HG02623 (cell line): ENCODE measurements at regions not wholly inside any gene's neighbourhood (a gene's known extent, or its start where the extent isn't known, plus 50 kb on each side); places are given as distances from the start of the nearest gene placed in this dataset.

ENCODE experiments used
- ATAC-seq: cut with Tn5 transposase; IDR thresholded peaks from one replicate; pipeline ENCODE4 v1.9.1; 2021; ENCODE audit warnings: moderate library complexity; ENCODE audit not compliant: unreplicated experiment

DNA sequence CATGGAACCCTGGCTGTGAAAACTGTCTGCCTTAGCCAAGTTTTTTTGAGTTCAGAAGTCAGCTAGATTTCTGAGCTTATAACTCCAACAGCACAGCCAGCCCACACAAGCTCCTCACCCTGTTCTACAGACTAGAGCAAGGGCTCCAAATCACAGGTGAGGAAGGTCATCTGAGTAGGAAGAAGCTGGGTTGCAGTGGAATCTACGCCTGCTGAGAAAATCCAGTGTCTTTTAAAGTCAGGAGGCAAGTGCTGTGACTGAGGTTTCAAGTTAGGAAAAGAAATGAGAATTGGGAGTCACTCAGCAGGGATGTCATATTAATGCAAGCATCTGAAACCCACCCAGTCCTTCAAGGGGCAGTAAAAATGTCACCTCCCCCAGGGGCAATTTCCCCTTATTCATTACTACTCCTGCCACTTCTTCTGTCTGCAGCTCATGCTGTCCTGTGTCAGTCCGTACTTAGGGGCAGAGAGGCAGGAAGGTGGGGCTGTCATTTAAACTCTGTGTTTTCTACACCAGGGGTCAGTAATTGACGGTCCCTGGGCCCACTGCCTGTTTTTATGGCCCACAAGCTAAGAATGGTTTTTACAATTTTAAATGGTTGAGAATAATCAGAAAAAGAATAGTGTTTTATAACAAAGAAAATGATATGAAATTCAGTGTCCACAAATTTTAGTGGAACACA lies 551.1 kb downstream of the BCL11A start:
- no peak for ATAC-seq

DNA sequence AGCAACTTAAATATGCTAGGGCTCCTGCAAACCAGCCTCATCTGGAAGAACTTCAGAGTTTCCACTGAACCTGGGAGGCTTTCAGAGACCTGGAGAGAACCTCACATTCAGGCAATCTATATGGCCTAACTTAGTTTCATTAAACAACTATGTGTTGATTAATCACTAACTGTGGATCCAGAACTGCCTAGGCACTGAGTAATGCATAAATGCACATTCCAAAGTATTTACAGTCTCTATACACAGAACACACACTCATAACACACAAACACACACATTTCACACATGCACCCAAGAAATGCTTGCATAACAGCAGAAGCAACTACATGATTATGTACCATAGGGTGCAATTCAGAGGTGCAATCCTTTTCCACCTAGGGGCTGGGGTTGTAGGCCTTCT lies 552.8 kb downstream of the BCL11A start:
- no peak for ATAC-seq

DNA sequence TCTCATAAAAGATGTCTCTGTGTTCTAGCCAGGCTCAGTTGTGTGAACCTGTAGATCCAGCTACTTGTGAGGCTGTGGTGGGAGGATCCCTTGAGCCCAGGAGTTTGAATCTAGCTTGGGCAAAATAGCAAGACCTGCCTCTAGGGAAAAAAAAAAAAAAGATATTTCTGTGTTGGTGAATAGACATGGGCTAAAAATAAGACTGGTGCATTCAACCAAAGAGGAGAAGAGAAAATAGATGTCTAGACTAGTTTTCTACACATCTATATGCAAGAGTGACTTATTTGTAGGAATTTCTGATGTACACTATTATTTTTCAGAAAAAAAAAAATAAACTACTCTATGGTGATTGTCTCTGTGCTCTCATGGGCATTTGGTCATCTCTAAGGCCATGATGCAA lies 555.1 kb downstream of the BCL11A start:
- ATAC-seq: no peak

DNA sequence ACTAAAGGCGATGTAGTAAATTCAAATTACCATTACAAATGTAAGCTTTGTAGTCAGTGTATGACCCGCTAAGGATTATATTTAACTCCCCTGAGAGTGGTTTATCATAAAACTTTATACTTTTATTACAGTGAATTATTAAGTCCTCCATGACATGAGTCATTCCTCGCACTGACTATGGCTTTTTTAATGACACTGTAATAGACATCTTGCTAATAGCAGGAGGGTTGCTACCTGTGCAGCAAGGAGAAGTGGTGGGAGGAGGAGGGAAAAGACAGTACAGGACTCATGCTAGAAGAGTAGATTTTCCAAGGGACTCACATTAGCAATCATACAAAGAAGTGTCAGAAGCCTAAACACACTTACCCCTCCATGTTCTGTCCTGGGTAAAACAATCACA lies 556.1 kb downstream of the BCL11A start:
- ATAC-seq: no peak

DNA sequence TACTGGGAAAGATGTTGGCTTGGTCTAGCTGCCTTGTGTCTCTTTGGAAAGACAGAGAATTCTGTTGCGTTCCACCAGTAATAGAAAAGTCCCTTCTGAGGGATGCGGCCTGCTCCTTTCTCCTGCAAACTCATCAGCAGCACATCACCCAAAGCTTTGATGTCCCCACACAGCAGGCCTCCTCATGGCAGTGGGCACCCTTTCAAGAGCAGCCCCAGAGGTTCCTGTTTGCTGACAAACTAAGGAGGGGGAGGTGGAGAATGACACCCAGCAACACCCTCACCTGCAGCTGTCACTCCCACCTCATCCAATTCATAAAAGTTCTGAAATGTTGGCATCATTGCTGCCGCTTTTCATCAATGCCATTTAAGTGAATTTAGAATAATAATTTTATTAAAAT lies 556.6 kb downstream of the BCL11A start:
- ATAC-seq: no peak

DNA sequence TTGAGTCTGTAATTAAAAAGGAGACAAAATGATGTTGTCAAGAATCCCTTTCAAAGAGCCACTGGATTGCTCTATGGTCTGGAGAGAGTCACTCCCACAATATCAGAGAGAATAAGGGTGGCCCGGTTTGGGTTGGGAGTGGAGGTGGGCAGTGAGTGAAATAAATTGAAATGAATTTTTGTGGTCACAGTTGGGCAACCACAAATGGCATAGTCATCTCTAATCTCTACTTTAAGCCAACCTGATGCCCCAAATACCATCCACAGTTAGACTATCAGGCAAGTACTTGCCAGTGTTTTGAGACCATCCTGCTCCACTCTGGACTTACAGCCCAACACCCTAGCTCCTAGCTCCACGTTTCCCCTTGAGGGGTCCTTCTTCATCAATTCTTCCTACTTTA lies 559.7 kb downstream of the BCL11A start:
- ATAC-seq: no peak

DNA sequence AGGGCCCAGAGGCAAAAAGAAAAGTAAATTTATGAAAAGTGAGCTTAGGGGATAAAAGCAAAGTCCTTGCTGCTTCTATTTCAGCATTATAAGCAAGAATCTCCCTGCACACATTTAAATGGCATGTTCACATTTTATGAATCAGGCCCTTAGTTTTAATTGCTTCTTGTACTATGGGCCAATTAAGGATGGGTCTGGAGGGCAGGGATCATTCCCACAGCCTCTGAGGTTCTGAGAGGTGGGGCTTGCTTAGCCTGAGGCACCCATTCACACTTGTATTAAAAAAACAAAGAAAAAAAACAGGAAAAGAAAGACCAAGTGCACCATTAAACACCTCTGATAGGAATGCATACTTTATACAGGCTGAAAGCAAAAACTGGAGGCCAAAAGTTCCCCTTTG lies 565.1 kb downstream of the BCL11A start:
- no peak for ATAC-seq

DNA sequence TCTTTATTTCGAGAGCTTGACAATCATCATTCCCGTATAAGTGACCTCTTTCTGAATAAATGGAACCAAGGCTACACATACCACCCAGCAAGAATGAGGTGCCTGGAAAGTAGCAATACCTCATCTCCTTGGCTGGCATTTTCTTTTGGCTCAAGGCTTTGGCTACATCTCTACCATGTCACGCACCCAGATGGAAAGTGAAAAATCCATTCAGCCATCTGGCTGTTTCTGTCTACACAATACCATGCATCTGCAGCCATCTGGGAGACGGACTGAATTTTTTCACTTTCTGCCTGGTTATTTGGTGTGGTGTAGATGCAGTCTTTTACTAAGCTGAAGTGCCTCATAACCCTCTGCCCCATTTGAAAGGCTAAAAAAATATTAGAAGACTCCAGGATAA lies 566.9 kb downstream of the BCL11A start:
- ATAC-seq: no peak

DNA sequence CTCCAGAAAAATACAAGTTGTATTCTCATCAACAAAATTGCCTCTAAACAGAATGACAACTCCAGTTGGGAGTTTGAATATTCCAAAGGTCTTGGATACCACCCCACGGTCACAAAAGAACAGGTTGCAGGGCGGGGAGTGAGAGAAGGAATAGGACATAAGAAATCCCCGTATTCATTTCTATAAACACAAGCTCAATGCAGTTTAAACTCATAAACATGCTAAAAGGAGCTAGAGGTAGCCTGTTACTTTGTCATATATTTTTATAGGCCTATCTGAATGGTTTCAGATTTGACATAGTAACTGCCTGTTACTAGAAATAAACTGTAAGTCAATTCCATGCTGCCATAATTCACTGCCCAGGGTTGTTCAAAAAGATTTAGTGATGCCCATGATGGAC lies 567.5 kb downstream of the BCL11A start:
- no peak for ATAC-seq

DNA sequence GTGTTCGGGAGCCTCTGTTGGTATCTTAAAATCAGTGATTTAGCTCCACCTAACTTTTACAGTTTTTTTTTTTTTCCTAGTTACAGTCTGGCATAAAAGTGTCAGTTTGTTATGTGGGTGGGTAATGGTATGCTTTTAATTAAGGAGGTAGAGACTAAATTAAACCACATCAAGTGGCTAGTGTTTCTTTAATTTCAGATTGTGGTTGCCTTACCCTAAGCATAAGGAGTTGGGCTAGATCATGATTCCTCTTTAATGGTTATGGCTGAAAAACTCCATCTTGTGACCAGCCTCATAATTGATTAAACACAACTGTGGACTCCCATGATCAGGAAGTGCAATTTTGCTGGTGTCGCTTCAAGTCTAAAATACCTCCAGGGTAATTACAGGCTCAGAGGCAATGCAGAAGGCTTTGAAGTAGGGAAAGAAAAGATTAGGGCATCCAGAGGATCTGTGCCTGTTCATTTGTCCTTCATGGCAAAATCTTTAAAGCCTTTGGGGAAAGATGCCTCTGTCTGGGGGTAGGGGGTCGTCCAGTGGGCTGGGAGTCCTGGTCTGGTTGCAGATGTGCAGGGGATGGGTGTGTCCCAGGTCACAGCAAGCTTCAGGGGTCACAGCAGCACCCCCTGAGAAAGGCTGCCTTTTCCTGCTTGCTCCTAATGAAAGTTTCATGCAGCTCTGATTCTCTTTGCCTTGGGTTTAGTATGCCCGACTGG lies 579.2 kb downstream of the BCL11A start:
- ATAC-seq: no peak

DNA sequence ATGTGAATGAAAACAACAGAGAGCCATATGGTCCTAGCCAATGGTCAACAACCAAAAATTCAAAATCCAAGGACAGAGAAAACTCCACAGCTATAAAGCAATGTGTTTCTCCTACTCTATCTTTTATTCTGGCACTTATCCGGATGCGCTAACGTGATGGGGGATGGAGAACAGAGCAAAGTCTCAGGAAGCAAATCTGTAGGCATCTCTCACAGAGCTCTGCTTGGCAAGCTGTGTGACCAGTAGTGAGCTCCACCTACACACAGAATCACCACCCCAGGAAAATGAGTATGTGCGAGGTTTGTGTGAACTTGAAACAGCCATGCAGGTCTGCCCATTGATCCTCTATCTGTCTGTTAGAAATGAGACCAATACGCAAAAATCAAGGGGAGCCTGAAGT lies 584.3 kb downstream of the BCL11A start:
- no peak for ATAC-seq

DNA sequence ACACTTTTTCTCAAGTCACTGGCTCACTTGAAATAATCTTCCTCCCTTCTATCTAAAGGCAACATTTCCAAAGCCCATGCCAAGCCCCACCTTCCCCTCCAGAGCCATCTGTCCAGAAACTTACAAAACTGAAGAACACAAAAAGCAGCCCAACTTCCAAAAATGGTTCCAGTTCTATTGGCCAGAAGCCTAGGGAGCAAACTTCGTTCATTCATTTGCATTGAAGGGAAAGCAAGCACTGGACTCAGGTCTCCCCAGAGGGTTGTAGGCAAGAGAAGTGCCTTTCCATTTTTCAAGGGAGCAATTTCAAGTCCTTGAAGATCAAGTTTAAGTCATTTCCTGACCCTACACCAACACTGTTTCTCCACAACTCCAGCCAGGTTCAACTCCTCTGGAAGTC lies 585.0 kb downstream of the BCL11A start:
- ATAC-seq: no peak

DNA sequence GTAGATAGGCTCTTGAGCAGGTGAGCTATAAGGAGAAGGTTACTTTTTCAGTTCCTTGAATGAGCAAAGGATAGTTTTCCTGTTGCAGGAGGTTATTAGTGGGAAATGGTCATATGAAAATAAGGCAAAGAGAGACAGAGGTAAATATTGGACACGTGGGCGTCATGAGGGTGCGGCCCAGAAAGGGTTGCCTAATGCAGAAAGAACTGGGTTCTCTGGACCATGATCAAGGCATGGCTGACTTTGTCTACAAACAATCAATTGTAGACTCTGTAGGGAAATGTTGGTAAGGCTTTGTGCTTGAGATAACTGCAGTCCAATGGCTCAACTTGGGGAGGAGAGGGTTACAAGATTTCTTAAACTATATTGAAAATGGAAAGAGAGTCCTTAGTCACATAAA lies 585.8 kb downstream of the BCL11A start:
- no peak for ATAC-seq

DNA sequence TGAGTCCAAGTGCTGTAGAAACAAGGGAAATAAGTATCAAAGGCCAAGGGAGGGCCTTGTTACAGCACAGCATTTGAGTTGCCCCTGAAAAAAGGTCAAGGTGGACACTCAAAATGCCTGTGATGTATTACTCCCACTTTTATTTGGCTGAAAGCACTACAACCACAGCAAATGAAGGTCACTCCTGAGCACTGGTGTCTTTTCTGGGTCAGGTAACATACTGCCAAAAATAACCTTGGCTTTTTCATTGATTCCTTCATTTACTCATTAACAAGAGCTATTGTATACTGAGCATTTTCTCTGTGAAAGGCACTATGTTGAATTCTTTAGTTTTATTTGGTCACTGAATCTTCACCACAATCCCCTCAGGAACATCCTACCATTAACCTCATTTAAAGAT lies 590.3 kb downstream of the BCL11A start:
- ATAC-seq: no peak

DNA sequence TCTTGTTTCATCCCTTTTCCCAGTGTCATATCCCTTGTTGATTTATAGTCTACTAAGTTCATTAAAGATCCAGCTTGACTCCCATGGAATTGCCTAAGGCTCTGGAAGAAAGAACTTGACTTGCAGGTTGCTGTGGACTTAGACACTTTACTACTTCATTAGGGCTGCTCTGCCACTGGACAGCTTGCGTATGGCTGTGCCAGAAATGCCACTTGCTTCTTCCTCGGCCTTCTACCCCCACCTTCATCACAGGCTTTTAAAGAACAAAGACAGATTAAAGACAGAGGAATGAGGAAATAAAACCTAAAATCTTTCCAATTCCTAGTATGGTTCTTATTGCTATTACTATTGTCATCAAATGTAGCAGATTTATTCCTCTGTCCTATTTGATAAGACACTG lies 591.7 kb downstream of the BCL11A start:
- ATAC-seq: no peak

DNA sequence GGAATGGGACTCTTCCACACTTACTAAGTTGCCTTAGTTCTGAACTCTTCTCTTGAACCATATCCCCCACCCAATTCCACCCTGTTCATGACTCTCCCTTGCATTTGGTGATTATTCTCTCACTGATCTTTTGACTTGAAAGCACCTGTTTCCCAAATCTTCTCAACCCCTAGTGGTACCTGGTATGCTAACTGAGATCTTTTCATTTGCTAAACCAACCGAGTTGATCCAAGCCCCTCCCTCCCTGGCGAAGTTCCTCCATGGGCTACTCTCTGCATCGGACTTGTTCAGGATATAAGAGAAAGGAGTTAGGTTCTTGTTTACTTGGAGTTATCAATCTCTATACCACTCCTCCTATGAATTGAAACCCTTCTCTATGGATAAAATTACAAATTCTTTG lies 593.5 kb downstream of the BCL11A start:
- no peak for ATAC-seq

DNA sequence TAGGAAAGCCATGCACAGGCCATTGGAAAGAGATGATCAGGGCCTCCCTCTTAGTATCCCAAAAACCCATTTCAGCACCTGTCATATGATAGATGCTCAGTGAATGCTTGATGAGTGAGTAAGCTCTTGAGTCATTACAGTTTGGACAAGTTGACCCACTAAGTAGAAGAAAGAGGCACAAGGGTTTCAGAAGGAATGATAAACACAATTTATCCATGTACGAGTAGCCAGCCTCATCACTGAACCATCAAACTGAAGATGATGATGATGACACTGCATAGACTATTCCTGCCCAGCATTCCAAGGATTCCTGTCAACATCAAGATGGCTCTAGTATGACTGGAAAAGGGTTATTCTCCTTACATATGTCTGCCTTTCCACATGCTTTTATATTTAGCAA lies 596.0 kb downstream of the BCL11A start:
- ATAC-seq: no peak

DNA sequence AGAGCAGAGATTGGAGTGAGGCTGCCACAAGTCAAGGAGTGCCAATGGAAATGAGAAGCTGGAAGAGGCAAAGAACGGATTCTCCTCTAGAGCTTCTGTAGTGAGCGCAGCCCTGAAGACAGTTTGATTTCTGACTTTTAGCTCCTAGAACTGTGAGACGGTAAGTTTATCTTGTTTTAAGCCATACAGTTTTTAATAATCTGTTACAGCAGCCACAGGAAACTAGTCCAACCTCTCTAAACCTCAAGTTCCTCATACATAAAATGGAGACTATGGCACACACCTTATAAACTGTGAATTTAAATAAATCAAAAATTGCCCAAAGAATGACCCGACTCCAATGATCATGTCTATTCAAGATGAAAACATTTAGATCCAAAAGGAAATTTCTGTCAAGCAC lies 596.5 kb downstream of the BCL11A start:
- ATAC-seq: no peak

DNA sequence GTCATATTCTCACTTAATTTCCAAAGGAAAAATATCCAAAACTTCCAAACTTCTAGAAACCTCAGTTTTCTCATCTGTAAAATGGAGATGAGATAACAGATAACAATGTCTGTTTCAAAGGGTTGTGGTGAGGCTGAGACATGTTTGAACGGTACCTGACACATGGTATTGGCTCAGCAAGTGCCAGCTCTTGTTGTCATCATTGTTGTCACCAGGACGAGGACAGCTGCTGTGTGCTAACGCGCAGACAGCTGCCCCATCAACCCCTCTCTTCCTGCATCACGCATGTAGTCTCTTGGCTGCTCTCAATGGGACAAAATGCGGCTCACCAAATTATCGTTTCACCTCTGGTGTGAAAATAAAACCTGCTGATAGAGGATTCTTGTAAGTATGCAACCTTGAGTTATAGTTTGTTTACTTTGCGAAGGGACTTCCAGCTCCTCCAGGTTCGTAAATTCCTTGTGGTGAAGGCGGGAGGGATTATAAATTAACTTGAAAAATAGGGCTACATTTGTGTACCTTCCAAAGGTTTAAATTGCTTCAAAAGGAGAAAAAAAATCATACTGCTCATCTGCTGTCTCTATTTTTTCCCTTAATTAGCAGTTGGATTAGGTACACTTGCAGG lies 605.4 kb downstream of the BCL11A start:
- ATAC-seq: no peak

DNA sequence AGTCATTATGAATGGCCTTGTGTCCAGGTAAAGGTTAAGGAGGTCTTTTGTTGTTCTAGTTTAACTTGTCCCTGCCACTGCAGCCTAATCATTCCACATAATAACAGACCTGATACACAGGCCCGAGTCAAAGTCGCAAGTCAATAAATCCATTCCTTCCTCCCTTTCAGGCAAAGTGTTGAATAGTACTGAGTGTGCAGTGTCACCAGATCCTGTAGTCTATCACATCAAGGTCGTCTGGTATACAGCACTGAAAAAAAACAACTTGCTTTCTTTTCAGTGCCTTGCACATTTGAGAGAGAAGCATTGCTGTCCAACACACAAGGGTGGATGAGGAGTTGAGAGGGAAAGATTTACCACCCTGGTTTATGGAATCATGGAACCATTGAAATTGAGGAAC lies 606.2 kb downstream of the BCL11A start:
- no peak for ATAC-seq

DNA sequence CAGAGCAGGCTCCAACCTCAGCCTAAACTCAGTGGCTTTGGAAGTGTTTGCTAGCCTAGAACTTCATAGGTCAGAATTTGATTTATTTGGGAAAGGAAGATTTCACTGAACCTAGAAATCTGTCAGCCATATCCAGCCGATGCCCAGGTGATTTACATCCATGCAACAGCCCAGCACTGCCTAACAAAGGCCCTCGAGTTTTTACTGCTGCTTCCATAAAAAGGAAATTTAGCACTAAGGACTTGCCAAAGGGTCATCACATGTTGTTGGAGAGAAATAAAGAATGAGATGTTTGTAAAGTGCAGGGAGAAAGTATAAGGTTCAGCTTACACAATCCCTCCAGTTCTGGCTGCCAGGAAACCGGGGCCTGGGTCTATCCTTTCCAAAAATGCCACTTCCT lies 614.2 kb downstream of the BCL11A start:
- no peak for ATAC-seq

DNA sequence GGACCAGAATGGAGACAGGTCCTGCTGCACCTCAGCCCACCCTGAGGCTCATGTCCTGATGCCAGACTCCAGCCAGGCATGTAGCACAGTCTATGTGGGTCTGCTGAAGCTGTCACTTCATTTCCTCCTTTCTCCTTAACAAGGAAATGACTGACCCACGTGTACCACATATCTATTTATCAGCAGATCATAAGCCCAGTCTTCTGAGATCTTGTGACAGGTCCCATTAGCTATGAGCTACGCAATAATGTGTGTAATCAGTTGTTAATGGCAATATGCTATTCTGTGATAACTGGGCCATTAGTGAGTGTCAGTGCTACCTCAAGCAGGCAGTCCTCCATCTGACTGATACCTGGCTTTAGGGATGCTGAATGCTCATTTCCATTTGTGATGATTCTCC lies 615.3 kb downstream of the BCL11A start:
- ATAC-seq: no peak

DNA sequence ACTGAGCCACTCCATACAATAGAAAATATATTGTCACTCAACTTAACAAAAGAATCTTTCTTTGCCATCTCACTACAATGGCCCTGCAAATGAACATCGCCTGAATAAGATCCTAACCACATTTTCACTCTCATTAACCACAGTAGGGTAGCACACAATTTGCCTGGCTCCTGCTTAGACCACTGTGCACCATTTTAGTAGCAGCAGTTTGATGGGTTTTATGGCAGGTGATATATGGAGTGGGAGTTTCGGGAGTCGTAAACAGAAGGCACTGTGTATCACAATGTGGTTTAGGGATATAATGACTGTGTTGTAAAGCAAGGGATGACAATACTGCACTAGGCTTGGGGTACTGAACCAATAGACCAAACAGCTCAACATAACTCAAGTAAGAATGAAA lies 617.4 kb downstream of the BCL11A start:
- ATAC-seq: no peak
